GM12878 (cell line): ENCODE measurements at regions not wholly inside any gene's neighbourhood (a gene's known extent, or its start where the extent isn't known, plus 50 kb on each side); places are given as distances from the start of the nearest gene placed in this dataset.

Source experiments
- ATAC-seq: fragments of 200-7000 bp; cut with Tn5 transposase; 3 replicates; pipeline ENCODE4 v1.9.1; 2020; ENCODE audit warnings: mild to moderate bottlenecking, moderate library complexity
- BruUV-seq: library from RNA; stranded (reverse); fragments of 400-500 nt; replicated peaks from 2 replicates; lab custom pipeline; 2021; lab: Mats Ljungman, UMichigan
- CTCF ChIA-PET: fragments of 300-600 bp; sonication (Branson Sonifier 250); formaldehyde crosslinking; extraction: SDS; loops from one replicate; lab custom pipeline; 2021; ENCODE audit warnings: inconsistent platforms; lab: Yijun Ruan, JAX
- POLR2A ChIA-PET: fragments of 350-600 bp; formaldehyde crosslinking; extraction: SDS; loops from one replicate; lab custom pipeline; 2021; ENCODE audit warnings: inconsistent platforms; lab: Charles Lee
- RAD21 ChIA-PET: fragments of 300-600 bp; sonication (Branson Sonifier 250); formaldehyde crosslinking; loops from one replicate; lab custom pipeline; 2023; ENCODE audit warnings: antibody characterized with exemption; ENCODE audit not compliant: unreplicated experiment; lab: Charles Lee
- SMC1A ChIA-PET: fragments of 300-600 bp; sonication (Branson Sonifier 250); formaldehyde crosslinking; loops from one replicate; lab custom pipeline; 2023; ENCODE audit not compliant: unreplicated experiment, uncharacterized antibody; lab: Charles Lee
- DNase-seq: peaks from one replicate; pipeline ENCODE4 v3.0.0-alpha.2; 2011; ENCODE audit warnings: low read depth, low spot score
- FAIRE-seq: peaks from 3 replicates; lab custom pipeline; 2011; peaks lifted over from hg19 to GRCh38; lab: Jason Lieb, UNC
- H2AFZ ChIP-seq: 2 replicates; pipeline ENCODE4 v1.6.0; 2011; ENCODE audit warnings: low read depth, low read length, control low read depth; ENCODE audit not compliant: control insufficient read depth
- H3K27ac ChIP-seq: 2 replicates; pipeline ENCODE4 v1.5.1; 2011; ENCODE audit warnings: control low read depth; ENCODE audit not compliant: control insufficient read depth, insufficient read depth
- H3K27me3 ChIP-seq, 2 experiments: replicated peaks in 1 of 2; 2 replicates each; pipeline versions ENCODE4 v1.6.0 to v1.6.1; 2011; ENCODE audit warnings: low read length in 1 of 2; ENCODE audit not compliant: control insufficient read depth in 2 of 2, insufficient read depth in 2 of 2
- H3K36me3 ChIP-seq, 2 experiments: 2 replicates each; pipeline ENCODE4 v1.5.1; 2011; ENCODE audit warnings: low read length in 1 of 2; ENCODE audit not compliant: control insufficient read depth in 2 of 2, insufficient read depth in 2 of 2
- H3K4me1 ChIP-seq: 2 replicates; pipeline ENCODE4 v1.6.1; 2011; ENCODE audit warnings: mild to moderate bottlenecking, low read length, moderate library complexity, mixed read lengths; ENCODE audit not compliant: control insufficient read depth, insufficient read depth
- H3K4me2 ChIP-seq: 2 replicates; pipeline ENCODE4 v1.6.0; 2011; ENCODE audit warnings: control low read depth; ENCODE audit not compliant: control insufficient read depth, insufficient read depth
- H3K4me3 ChIP-seq: fragments of 200-600 bp; sonication (generic); 2 replicates; pipeline ENCODE4 v1.5.1; 2016
- H3K79me2 ChIP-seq: 2 replicates; pipeline ENCODE4 v1.6.0; 2011; ENCODE audit warnings: low read length; ENCODE audit not compliant: control insufficient read depth, insufficient read depth
- H3K9ac ChIP-seq: 2 replicates; pipeline ENCODE4 v1.8.0; 2011; ENCODE audit warnings: low read length, control low read depth, mixed read lengths; ENCODE audit not compliant: control insufficient read depth, insufficient read depth
- H3K9me3 ChIP-seq: replicated peaks from 3 replicates; pipeline ENCODE4 v1.5.1; 2011; ENCODE audit warnings: mild to moderate bottlenecking, low read length; ENCODE audit not compliant: control insufficient read depth, insufficient read depth
- H4K20me1 ChIP-seq: 2 replicates; pipeline ENCODE4 v1.6.0; 2011; ENCODE audit not compliant: control insufficient read depth, insufficient read depth
- BMI1 ChIP-seq: fragments of 450-650 bp; IDR thresholded peaks from 2 replicates; pipeline ENCODE4 v1.6.1; 2016; ENCODE audit warnings: mild to moderate bottlenecking, moderate library complexity, borderline replicate concordance
- NR2C1 ChIP-seq: fragments of 450-650 bp; IDR thresholded peaks from 2 replicates; pipeline ENCODE4 v1.6.1; 2017; ENCODE audit warnings: antibody characterized with exemption, mild to moderate bottlenecking, moderate library complexity
- POLR2A ChIP-seq: IDR thresholded peaks from 2 replicates; pipeline ENCODE4 v1.6.1; 2011; ENCODE audit warnings: low read depth, mild to moderate bottlenecking, low read length
- SIN3A ChIP-seq: IDR thresholded peaks from 2 replicates; pipeline ENCODE4 v1.6.1; 2012; ENCODE audit warnings: low read depth, low read length, improper control_type of control experiment
- ZBTB4 ChIP-seq: fragments of 450-650 bp; formaldehyde crosslinking; IDR thresholded peaks from 2 replicates; pipeline ENCODE4 v1.4.0; 2022; ENCODE audit warnings: mild to moderate bottlenecking, moderate library complexity
- ZNF687 ChIP-seq: fragments of 450-650 bp; IDR thresholded peaks from 2 replicates; pipeline ENCODE4 v1.6.1; 2017; ENCODE audit warnings: mild to moderate bottlenecking, moderate library complexity
- ZSCAN29 ChIP-seq: fragments of 450-650 bp; IDR thresholded peaks from 2 replicates; pipeline ENCODE4 v1.6.1; 2017; ENCODE audit warnings: mild to moderate bottlenecking, moderate library complexity
- WGBS: methylation state at CpG from one replicate; pipeline ENCODE4 v1.1.6; 2016; ENCODE audit warnings: low lambda C conversion rate; ENCODE audit not compliant: insufficient replicate concordance, insufficient coverage; ENCODE audit errors: missing lambda C conversion rate; 5-methylcytosine and 5-hydroxymethylcytosine counted together
- in situ Hi-C: fragments of 300-500 bp; cut with MboI; formaldehyde crosslinking; loops from 9 replicates; pipeline ENCODE4 v1.14.3; 2018; ENCODE audit warnings: mixed read lengths
- intact Hi-C: fragments of 100-400 bp; cut with micrococcal nuclease; formaldehyde crosslinking; loops from one replicate; pipeline ENCODE4 v1.14.2; 2022; ENCODE audit not compliant: unreplicated experiment
- TF ChIP-seq, protein P1 (sequence below): IDR thresholded peaks from 2 replicates; pipeline ENCODE4 v1.6.1; 2012; ENCODE audit warnings: improper control_type of control experiment, low read depth, low read length; ENCODE audit not compliant: insufficient replicate concordance

GRCh38 chr7:136045181-136045580, 68.0 kb upstream of the MTPN start:
- no peaks in the 10 kb centered on the region for H3K4me1 ChIP-seq
- FAIRE-seq, result no peak
- no peak for TF ChIP-seq ZBTB4 (CRISPR knock-in tag)
- TF ChIP-seq SIN3A, result no peak
- no peak for TF ChIP-seq POLR2A
- TF ChIP-seq ZSCAN29, result no peak
- no peak for TF ChIP-seq NR2C1
- no peak for TF ChIP-seq BMI1
- no peak for TF ChIP-seq ZNF687
- TF ChIP-seq, protein P1, sequence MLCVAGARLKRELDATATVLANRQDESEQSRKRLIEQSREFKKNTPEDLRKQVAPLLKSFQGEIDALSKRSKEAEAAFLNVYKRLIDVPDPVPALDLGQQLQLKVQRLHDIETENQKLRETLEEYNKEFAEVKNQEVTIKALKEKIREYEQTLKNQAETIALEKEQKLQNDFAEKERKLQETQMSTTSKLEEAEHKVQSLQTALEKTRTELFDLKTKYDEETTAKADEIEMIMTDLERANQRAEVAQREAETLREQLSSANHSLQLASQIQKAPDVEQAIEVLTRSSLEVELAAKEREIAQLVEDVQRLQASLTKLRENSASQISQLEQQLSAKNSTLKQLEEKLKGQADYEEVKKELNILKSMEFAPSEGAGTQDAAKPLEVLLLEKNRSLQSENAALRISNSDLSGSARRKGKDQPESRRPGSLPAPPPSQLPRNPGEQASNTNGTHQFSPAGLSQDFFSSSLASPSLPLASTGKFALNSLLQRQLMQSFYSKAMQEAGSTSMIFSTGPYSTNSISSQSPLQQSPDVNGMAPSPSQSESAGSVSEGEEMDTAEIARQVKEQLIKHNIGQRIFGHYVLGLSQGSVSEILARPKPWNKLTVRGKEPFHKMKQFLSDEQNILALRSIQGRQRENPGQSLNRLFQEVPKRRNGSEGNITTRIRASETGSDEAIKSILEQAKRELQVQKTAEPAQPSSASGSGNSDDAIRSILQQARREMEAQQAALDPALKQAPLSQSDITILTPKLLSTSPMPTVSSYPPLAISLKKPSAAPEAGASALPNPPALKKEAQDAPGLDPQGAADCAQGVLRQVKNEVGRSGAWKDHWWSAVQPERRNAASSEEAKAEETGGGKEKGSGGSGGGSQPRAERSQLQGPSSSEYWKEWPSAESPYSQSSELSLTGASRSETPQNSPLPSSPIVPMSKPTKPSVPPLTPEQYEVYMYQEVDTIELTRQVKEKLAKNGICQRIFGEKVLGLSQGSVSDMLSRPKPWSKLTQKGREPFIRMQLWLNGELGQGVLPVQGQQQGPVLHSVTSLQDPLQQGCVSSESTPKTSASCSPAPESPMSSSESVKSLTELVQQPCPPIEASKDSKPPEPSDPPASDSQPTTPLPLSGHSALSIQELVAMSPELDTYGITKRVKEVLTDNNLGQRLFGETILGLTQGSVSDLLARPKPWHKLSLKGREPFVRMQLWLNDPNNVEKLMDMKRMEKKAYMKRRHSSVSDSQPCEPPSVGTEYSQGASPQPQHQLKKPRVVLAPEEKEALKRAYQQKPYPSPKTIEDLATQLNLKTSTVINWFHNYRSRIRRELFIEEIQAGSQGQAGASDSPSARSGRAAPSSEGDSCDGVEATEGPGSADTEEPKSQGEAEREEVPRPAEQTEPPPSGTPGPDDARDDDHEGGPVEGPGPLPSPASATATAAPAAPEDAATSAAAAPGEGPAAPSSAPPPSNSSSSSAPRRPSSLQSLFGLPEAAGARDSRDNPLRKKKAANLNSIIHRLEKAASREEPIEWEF, result no peak
- TF ChIP-seq, all 136 proteins: peak for 0
- POLR2A ChIA-PET, result no interaction called here
- no TSS peak for BruUV-seq
- DNase-seq (no peak), ATAC-seq (no peak)
- in situ Hi-C loops, result no loop called here
- Histone ChIP-seq H3K27me3 (no peaks in the 10 kb centered on the region), H3K79me2 (no peaks in the 10 kb centered on the region), H3K36me3 (no peaks in the 10 kb centered on the region), H3K9ac (no peak overlapping the region), H2AFZ (no peak overlapping the region), H4K20me1 (no peaks in the 10 kb centered on the region), H3K4me2 (no peak overlapping the region), H3K4me3 (no peak overlapping the region), H3K9me3 (no peaks in the 10 kb centered on the region; the same call in 2 of the 3 replicates), H3K27ac (no peak overlapping the region)
- 33% methylated on average over 3 of the region's 3 CpGs for WGBS
- intact Hi-C loops, result no loop called here
- RAD21 ChIA-PET, result no interaction called here
- CTCF ChIA-PET, result no interaction called here
- SMC1A ChIA-PET, result no interaction called here
